GM21723 (cell line): ENCODE measurements at regions not wholly inside any gene's neighbourhood (a gene's known extent, or its start where the extent isn't known, plus 50 kb on each side); places are given as distances from the start of the nearest gene placed in this dataset.

Source experiments
- ATAC-seq: cut with Tn5 transposase; IDR thresholded peaks from one replicate; pipeline ENCODE4 v1.9.1; 2021; ENCODE audit warnings: mild to moderate bottlenecking, moderate library complexity; ENCODE audit not compliant: unreplicated experiment

GRCh38 chr15:62845241-62846126, 197.1 kb upstream of the TPM1 start:
- no peak for ATAC-seq

- ATAC-seq, result no peak
Observed at GRCh38 chr15:62846131-62846804, 196.3 kb upstream of the TPM1 start.

- no peak for ATAC-seq
Observed at GRCh38 chr15:62846805-62847495, 195.6 kb upstream of the TPM1 start.

- ATAC-seq, result no peak
Observed at GRCh38 chr15:62847900-62848489, 194.6 kb upstream of the TPM1 start.

GRCh38 chr15:62848632-62849050, 193.9 kb upstream of the TPM1 start:
- ATAC-seq, result no peak

GRCh38 chr15:62849316-62850106, 193.0 kb upstream of the TPM1 start:
- ATAC-seq, result no peak

- ATAC-seq, result no peak
Observed at GRCh38 chr15:62850318-62850717, 192.2 kb upstream of the TPM1 start.

GRCh38 chr15:62850791-62851291, 191.7 kb upstream of the TPM1 start:
- no peak for ATAC-seq

- no peak for ATAC-seq
Observed at GRCh38 chr15:62853114-62853840, 189.3 kb upstream of the TPM1 start.

GRCh38 chr15:62853841-62854225, 188.7 kb upstream of the TPM1 start:
- ATAC-seq, result no peak

- ATAC-seq, result no peak
Observed at GRCh38 chr15:62854420-62855084, 188.0 kb upstream of the TPM1 start.

GRCh38 chr15:62855085-62855476, 187.5 kb upstream of the TPM1 start:
- no peak for ATAC-seq

GRCh38 chr15:62856466-62857246, 185.9 kb upstream of the TPM1 start:
- ATAC-seq, result no peak

- no peak for ATAC-seq
Observed at GRCh38 chr15:62857411-62857853, 185.1 kb upstream of the TPM1 start.

GRCh38 chr15:62858343-62858742, 184.2 kb upstream of the TPM1 start:
- no peak for ATAC-seq

GRCh38 chr15:62862717-62863116, 179.8 kb upstream of the TPM1 start:
- ATAC-seq, result no peak

- ATAC-seq, result no peak
Observed at GRCh38 chr15:62866366-62866765, 176.2 kb upstream of the TPM1 start.

- ATAC-seq, result no peak
Observed at GRCh38 chr15:62867844-62868243, 174.7 kb upstream of the TPM1 start.
